Fibroblast of lung (primary cell): ENCODE measurements at regions not wholly inside any gene's neighbourhood (a gene's known extent, or its start where the extent isn't known, plus 50 kb on each side); places are given as distances from the start of the nearest gene placed in this dataset.
"Not testable (repeated sequence)": the region's sequence is repeated elsewhere in the genome, so short reads cannot be mapped to it uniquely, and the experiment has no call there.

Experiments
- DNase-seq, 2 donors: peaks; one replicate each; pipeline versions ENCODE4 v3.0.0 to v3.0.0-alpha.2; 2010; ENCODE audit warnings: low read depth in 2 of 2
- H2AFZ ChIP-seq: 2 replicates; pipeline ENCODE4 v1.5.1; 2012; ENCODE audit warnings: low read length, control low read depth, inconsistent platforms
- H3K27ac ChIP-seq: 2 replicates; pipeline ENCODE4 v1.5.1; 2011; ENCODE audit warnings: low read length, control low read depth; ENCODE audit not compliant: insufficient read depth
- H3K27me3 ChIP-seq: 2 replicates; pipeline ENCODE4 v1.5.1; 2011; ENCODE audit warnings: mild to moderate bottlenecking, low read length; ENCODE audit not compliant: control insufficient read depth, insufficient read depth
- H3K36me3 ChIP-seq: 2 replicates; pipeline ENCODE4 v1.5.1; 2011; ENCODE audit warnings: low read length; ENCODE audit not compliant: control insufficient read depth, insufficient read depth
- H3K4me1 ChIP-seq: 2 replicates; pipeline ENCODE4 v1.5.1; 2011; ENCODE audit warnings: low read length; ENCODE audit not compliant: control insufficient read depth, insufficient read depth; ENCODE audit errors: extremely low read depth
- H3K4me2 ChIP-seq: 2 replicates; pipeline ENCODE4 v1.5.1; 2011; ENCODE audit warnings: low read length, control low read depth; ENCODE audit not compliant: insufficient read depth; ENCODE audit errors: extremely low read depth
- H3K4me3 ChIP-seq, 4 experiments: fragments of 200-600 bp in 1 of 4; sonication (generic) in 1 of 4; replicated peaks in 1 of 4; 2 replicates each; pipeline ENCODE4 v1.5.1; 2011 to 2016; ENCODE audit warnings: low read length in 4 of 4, low read depth in 3 of 4, mild to moderate bottlenecking in 3 of 4, control low read depth in 2 of 4, inconsistent platforms in 1 of 4, mixed read lengths in 1 of 4; ENCODE audit not compliant: insufficient read depth in 1 of 4; ENCODE audit errors: control extremely low read depth in 1 of 4
- H3K79me2 ChIP-seq: 2 replicates; pipeline ENCODE4 v1.5.1; 2012; ENCODE audit warnings: mild to moderate bottlenecking, low read length, inconsistent platforms; ENCODE audit not compliant: control insufficient read depth, insufficient read depth
- H3K9ac ChIP-seq: 2 replicates; pipeline ENCODE4 v1.5.1; 2011; ENCODE audit warnings: mild to moderate bottlenecking, low read length, control low read depth; ENCODE audit not compliant: insufficient read depth
- H3K9me3 ChIP-seq: 2 replicates; pipeline ENCODE4 v1.5.1; 2012; ENCODE audit warnings: low read depth, low read length; ENCODE audit not compliant: control insufficient read depth, insufficient read depth
- H4K20me1 ChIP-seq: 2 replicates; pipeline ENCODE4 v1.5.1; 2011; ENCODE audit warnings: low read length; ENCODE audit not compliant: control insufficient read depth, insufficient read depth; ENCODE audit errors: extremely low read depth
- EZH2 ChIP-seq: IDR thresholded peaks from 2 replicates; pipeline ENCODE4 v1.5.1; 2012; ENCODE audit warnings: low read length, control low read depth, mild to moderate bottlenecking; ENCODE audit errors: missing control alignments
- TF ChIP-seq, protein P1 (sequence below), 2 donors: IDR thresholded peaks in 1 of 2; conservative IDR thresholded peaks in 1 of 2; 1 replicate in 1 of 2; 2 replicates in 1 of 2; pipeline ENCODE4 v1.5.1; 2011 to 2012; ENCODE audit warnings: low read length in 2 of 2, control low read depth in 1 of 2, inconsistent platforms in 1 of 2, low read depth in 1 of 2, mild to moderate bottlenecking in 1 of 2

DNA sequence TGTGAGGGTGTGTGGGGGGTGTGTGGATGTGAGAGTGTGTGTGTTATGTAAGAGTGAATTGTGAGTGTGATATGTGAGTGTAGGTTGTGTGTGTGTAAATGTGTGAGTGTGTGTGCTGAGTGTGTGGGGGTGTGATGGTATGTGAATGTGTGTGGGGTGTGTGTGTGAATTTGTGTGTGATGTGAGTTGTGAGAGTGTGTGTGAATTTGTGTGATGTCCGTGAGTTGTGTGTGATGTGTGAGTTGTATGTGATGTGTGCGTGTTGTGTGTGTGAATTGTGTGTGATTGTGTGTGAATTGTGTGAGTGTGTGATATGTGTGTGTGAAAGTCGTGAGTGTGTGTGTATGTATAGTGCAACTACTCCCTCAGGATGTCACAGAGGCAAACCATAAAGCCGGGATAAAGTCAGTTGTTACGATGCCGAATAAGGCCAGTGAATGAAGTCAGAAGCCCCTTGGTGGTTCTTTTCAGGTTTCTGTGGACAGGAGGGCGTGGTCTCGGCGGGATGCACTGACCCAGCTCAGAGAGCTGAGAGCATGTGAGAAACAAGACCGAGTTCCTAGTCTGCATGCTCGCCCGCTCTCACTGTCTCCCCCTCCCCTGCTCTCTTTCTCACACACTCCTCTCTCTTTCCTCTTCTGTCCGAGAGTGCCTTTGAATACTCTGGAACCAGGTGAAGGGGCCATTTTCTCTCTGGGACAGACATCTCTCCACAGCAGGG is 71.8 kb upstream of the MAX start:
- no peak overlapping the region for H3K4me3 ChIP-seq
- H4K20me1 ChIP-seq = no peaks in the 10 kb centered on the region
- no peak overlapping the region for H3K27ac ChIP-seq
- peaks cover 7% of the 10 kb centered on the region for H3K4me1 ChIP-seq
- TF ChIP-seq, protein P1, sequence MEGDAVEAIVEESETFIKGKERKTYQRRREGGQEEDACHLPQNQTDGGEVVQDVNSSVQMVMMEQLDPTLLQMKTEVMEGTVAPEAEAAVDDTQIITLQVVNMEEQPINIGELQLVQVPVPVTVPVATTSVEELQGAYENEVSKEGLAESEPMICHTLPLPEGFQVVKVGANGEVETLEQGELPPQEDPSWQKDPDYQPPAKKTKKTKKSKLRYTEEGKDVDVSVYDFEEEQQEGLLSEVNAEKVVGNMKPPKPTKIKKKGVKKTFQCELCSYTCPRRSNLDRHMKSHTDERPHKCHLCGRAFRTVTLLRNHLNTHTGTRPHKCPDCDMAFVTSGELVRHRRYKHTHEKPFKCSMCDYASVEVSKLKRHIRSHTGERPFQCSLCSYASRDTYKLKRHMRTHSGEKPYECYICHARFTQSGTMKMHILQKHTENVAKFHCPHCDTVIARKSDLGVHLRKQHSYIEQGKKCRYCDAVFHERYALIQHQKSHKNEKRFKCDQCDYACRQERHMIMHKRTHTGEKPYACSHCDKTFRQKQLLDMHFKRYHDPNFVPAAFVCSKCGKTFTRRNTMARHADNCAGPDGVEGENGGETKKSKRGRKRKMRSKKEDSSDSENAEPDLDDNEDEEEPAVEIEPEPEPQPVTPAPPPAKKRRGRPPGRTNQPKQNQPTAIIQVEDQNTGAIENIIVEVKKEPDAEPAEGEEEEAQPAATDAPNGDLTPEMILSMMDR (conservative IDR thresholded peaks at IDR 0.05 in 1 of 2, IDR thresholded peaks at IDR 0.05 in 1 of 2; ENCODE audit: low read depth in 1 of 2, low read length in 2 of 2) = no peak
- no peak for TF ChIP-seq EZH2
- no peaks in the 10 kb centered on the region for H3K27me3 ChIP-seq
- no peaks in the 10 kb centered on the region for H3K36me3 ChIP-seq
- DNase-seq = no peak
- H3K9me3 ChIP-seq = no peaks in the 10 kb centered on the region
- no peak overlapping the region for H3K9ac ChIP-seq
- peak overlapping the region; percentile 51 for H3K4me2 ChIP-seq
- no peaks in the 10 kb centered on the region for H3K79me2 ChIP-seq
- H2AFZ ChIP-seq = peak overlapping the region; percentile 30

DNA sequence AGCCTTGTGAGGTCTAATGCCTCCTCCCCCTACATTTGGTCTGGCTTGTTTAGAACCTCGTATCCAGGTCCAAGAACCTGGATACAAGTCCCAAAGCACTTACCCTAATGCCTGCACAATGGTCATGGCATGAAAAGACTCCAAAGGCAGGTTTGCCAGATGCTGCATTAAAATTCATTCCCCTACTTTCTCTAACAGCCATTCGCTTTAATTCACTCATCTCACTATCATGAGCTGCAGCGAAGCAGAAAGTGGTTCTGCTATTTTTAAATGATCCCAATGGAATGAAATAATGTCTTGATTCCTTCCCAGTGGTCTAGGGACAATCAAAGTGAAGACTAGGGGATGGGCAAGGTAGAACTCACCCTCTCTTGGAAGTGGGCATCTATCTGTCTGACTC is 72.5 kb upstream of the MAX start:
- Histone ChIP-seq H3K79me2 (no peaks in the 10 kb centered on the region), H3K36me3 (no peaks in the 10 kb centered on the region), H3K4me1 (peaks cover 7% of the 10 kb centered on the region), H3K9me3 (no peaks in the 10 kb centered on the region), H2AFZ (no peak overlapping the region), H3K9ac (no peak overlapping the region), H3K27ac (no peak overlapping the region), H3K27me3 (no peaks in the 10 kb centered on the region), H3K4me3 (no peak overlapping the region), H4K20me1 (no peaks in the 10 kb centered on the region), H3K4me2 (peak overlapping the region; percentile 51)
- DNase-seq = no peak
- TF ChIP-seq, protein P1 (conservative IDR thresholded peaks at IDR 0.05 in 1 of 2, IDR thresholded peaks at IDR 0.05 in 1 of 2; ENCODE audit: low read depth in 1 of 2, low read length in 2 of 2) = no peak
- no peak for TF ChIP-seq EZH2

DNA sequence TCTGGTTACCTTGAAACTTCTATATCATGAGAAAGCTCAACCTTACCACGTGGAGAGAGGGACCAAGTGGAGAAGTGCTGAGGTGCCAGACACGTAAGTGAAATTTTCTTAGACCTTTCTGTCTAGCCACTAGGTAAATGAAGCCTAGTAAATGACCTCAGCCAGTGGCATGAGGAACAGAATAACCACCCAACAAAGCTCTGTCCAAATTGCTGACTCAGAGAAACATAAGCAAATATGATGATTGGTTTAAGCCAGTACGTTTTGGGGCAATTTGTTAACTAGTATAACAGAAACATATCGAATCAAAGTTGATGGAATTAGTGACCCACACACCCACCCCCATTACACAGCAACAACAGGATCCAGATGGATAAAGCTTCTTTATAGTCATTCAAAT is 75.2 kb upstream of the MAX start:
- DNase-seq = peak in 1 of 2 donors; percentile 41
- Histone ChIP-seq H3K9me3 (no peaks in the 10 kb centered on the region), H3K27ac (no peak overlapping the region), H3K4me2 (no peak overlapping the region), H2AFZ (no peak overlapping the region), H4K20me1 (no peaks in the 10 kb centered on the region), H3K4me1 (peaks cover 3% of the 10 kb centered on the region), H3K9ac (no peak overlapping the region), H3K27me3 (no peaks in the 10 kb centered on the region), H3K4me3 (no peak overlapping the region), H3K36me3 (no peaks in the 10 kb centered on the region), H3K79me2 (no peaks in the 10 kb centered on the region)
- TF ChIP-seq, protein P1 (conservative IDR thresholded peaks at IDR 0.05 in 1 of 2, IDR thresholded peaks at IDR 0.05 in 1 of 2; ENCODE audit: low read depth in 1 of 2, low read length in 2 of 2) = no peak
- no peak for TF ChIP-seq EZH2

DNA sequence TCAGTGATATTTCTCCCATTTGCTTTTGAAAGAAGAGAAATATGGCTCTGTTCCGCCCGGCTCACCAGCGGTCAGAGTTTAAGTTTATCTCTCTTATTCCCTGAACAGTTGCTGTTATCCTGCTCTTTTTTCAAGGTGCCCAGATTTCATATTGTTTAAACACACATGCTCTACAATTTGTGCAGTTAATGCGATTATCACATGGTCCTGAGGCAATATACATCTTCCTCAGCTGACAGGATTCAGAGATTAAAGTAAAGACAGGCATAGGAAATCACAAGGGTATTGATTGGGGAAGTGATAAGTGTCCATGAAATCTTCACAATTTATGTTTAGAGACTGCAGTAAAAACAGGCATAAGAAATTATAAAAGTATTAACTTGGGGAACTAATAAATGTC is 76.9 kb upstream of the MAX start:
- H3K4me3 ChIP-seq, H3K36me3 ChIP-seq, H3K9me3 ChIP-seq, H3K4me2 ChIP-seq, DNase-seq, H3K27ac ChIP-seq, H3K27me3 ChIP-seq, H4K20me1 ChIP-seq, H3K9ac ChIP-seq, H2AFZ ChIP-seq, H3K79me2 ChIP-seq, H3K4me1 ChIP-seq: not testable (repeated sequence)
